H1 (cell line): ENCODE measurements at regions not wholly inside any gene's neighbourhood (a gene's known extent, or its start where the extent isn't known, plus 50 kb on each side); places are given as distances from the start of the nearest gene placed in this dataset.

Experiments used
- CBX8 ChIP-seq: fragments of 300-800, 300-1000 bp; sonication (generic); IDR thresholded peaks from 2 replicates; pipeline ENCODE4 v1.7.1; 2016; ENCODE audit warnings: low read depth, low read length, borderline replicate concordance
- CHD1 ChIP-seq: IDR thresholded peaks from 2 replicates; pipeline ENCODE4 v1.6.1; 2012; ENCODE audit warnings: low read depth, low read length, improper control_type of control experiment
- CTBP2 ChIP-seq: IDR thresholded peaks from 2 replicates; pipeline ENCODE4 v1.7.0; 2011; ENCODE audit warnings: borderline replicate concordance, mild to moderate bottlenecking, moderate library complexity, mixed read lengths, low read length; ENCODE audit not compliant: insufficient read depth, insufficient read length
- FOSL1 ChIP-seq: IDR thresholded peaks from 2 replicates; pipeline ENCODE4 v1.6.1; 2011; ENCODE audit warnings: mild to moderate bottlenecking, low read depth, low read length, moderate library complexity; ENCODE audit not compliant: insufficient read depth
- POU5F1 ChIP-seq: IDR thresholded peaks from 2 replicates; pipeline ENCODE4 v1.6.1; 2011; ENCODE audit warnings: low read depth, mild to moderate bottlenecking, low read length, moderate library complexity
- SIRT6 ChIP-seq: IDR thresholded peaks from one replicate; pipeline ENCODE4 v1.7.1; 2012; ENCODE audit warnings: low read length, inconsistent platforms
- SP4 ChIP-seq: IDR thresholded peaks from 2 replicates; pipeline ENCODE4 v1.6.1; 2012; ENCODE audit warnings: low read length, inconsistent platforms
- TAF1 ChIP-seq: IDR thresholded peaks from 2 replicates; pipeline ENCODE4 v1.6.1; 2011; ENCODE audit warnings: mild to moderate bottlenecking, low read depth, low read length
- ZNF274 ChIP-seq: IDR thresholded peaks from 2 replicates; pipeline ENCODE4 v1.7.0; 2012; ENCODE audit warnings: low read length, borderline replicate concordance; ENCODE audit errors: extremely low read depth
- TF ChIP-seq, protein P1 (sequence below): fragments of 300-600 bp; sonication (generic); IDR thresholded peaks from 2 replicates; pipeline ENCODE4 v1.7.1; 2012; ENCODE audit warnings: low read length, moderate library complexity, mild to moderate bottlenecking, inconsistent platforms; ENCODE audit not compliant: insufficient replicate concordance
- TF ChIP-seq, protein P2 (sequence below): IDR thresholded peaks from 2 replicates; pipeline ENCODE4 v1.6.1; 2011; ENCODE audit warnings: low read depth, mild to moderate bottlenecking, low read length; ENCODE audit not compliant: insufficient read depth

DNA sequence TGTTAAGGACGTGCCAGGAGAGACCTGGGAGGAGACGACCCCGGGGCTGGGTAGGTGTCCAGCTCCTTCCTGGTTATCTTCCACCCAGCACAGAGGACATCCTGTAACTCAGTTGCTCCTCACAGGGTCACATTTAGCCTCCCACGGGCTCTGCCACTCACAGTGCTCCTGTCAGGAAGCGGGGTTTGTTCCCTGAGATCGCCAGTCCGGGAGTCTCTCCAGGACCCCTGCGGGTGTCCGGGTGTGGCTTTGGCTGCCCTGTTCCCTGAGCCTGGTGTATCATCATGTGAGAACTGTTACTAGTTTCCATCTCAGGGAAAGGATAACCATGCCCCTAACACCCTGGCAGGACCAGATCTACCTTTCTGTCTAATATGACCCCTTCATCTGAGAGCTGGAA lies 158.2 kb upstream of the RUNX1 start (continued):
- TF ChIP-seq, protein P1, sequence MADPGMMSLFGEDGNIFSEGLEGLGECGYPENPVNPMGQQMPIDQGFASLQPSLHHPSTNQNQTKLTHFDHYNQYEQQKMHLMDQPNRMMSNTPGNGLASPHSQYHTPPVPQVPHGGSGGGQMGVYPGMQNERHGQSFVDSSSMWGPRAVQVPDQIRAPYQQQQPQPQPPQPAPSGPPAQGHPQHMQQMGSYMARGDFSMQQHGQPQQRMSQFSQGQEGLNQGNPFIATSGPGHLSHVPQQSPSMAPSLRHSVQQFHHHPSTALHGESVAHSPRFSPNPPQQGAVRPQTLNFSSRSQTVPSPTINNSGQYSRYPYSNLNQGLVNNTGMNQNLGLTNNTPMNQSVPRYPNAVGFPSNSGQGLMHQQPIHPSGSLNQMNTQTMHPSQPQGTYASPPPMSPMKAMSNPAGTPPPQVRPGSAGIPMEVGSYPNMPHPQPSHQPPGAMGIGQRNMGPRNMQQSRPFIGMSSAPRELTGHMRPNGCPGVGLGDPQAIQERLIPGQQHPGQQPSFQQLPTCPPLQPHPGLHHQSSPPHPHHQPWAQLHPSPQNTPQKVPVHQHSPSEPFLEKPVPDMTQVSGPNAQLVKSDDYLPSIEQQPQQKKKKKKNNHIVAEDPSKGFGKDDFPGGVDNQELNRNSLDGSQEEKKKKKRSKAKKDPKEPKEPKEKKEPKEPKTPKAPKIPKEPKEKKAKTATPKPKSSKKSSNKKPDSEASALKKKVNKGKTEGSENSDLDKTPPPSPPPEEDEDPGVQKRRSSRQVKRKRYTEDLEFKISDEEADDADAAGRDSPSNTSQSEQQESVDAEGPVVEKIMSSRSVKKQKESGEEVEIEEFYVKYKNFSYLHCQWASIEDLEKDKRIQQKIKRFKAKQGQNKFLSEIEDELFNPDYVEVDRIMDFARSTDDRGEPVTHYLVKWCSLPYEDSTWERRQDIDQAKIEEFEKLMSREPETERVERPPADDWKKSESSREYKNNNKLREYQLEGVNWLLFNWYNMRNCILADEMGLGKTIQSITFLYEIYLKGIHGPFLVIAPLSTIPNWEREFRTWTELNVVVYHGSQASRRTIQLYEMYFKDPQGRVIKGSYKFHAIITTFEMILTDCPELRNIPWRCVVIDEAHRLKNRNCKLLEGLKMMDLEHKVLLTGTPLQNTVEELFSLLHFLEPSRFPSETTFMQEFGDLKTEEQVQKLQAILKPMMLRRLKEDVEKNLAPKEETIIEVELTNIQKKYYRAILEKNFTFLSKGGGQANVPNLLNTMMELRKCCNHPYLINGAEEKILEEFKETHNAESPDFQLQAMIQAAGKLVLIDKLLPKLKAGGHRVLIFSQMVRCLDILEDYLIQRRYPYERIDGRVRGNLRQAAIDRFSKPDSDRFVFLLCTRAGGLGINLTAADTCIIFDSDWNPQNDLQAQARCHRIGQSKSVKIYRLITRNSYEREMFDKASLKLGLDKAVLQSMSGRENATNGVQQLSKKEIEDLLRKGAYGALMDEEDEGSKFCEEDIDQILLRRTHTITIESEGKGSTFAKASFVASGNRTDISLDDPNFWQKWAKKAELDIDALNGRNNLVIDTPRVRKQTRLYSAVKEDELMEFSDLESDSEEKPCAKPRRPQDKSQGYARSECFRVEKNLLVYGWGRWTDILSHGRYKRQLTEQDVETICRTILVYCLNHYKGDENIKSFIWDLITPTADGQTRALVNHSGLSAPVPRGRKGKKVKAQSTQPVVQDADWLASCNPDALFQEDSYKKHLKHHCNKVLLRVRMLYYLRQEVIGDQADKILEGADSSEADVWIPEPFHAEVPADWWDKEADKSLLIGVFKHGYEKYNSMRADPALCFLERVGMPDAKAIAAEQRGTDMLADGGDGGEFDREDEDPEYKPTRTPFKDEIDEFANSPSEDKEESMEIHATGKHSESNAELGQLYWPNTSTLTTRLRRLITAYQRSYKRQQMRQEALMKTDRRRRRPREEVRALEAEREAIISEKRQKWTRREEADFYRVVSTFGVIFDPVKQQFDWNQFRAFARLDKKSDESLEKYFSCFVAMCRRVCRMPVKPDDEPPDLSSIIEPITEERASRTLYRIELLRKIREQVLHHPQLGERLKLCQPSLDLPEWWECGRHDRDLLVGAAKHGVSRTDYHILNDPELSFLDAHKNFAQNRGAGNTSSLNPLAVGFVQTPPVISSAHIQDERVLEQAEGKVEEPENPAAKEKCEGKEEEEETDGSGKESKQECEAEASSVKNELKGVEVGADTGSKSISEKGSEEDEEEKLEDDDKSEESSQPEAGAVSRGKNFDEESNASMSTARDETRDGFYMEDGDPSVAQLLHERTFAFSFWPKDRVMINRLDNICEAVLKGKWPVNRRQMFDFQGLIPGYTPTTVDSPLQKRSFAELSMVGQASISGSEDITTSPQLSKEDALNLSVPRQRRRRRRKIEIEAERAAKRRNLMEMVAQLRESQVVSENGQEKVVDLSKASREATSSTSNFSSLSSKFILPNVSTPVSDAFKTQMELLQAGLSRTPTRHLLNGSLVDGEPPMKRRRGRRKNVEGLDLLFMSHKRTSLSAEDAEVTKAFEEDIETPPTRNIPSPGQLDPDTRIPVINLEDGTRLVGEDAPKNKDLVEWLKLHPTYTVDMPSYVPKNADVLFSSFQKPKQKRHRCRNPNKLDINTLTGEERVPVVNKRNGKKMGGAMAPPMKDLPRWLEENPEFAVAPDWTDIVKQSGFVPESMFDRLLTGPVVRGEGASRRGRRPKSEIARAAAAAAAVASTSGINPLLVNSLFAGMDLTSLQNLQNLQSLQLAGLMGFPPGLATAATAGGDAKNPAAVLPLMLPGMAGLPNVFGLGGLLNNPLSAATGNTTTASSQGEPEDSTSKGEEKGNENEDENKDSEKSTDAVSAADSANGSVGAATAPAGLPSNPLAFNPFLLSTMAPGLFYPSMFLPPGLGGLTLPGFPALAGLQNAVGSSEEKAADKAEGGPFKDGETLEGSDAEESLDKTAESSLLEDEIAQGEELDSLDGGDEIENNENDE, result no peak
- TF ChIP-seq CBX8 (no peak), TAF1 (no peak), CHD1 (no peak), SP4 (no peak), CTBP2 (no peak), SIRT6 (no peak), FOSL1 (no peak), ZNF274 (no peak), POU5F1 (no peak)
- TF ChIP-seq, protein P2, sequence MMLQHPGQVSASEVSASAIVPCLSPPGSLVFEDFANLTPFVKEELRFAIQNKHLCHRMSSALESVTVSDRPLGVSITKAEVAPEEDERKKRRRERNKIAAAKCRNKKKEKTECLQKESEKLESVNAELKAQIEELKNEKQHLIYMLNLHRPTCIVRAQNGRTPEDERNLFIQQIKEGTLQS, result no peak
